SU-DHL-6 (cell line): ENCODE measurements at regions not wholly inside any gene's neighbourhood (a gene's known extent, or its start where the extent isn't known, plus 50 kb on each side); places are given as distances from the start of the nearest gene placed in this dataset.

ENCODE experiments used
- H2AFZ ChIP-seq: fragments of 200-600 bp; sonication (generic); 2 replicates; pipeline ENCODE4 v1.6.1; 2014; ENCODE audit warnings: low read depth, mild to moderate bottlenecking, moderate library complexity, mixed read lengths, antibody characterized with exemption, low read length; ENCODE audit not compliant: severe bottlenecking
- H3F3A ChIP-seq: fragments of 200-600 bp; shearing (Covaris generic); 2 replicates; pipeline ENCODE4 v1.6.0; 2016; ENCODE audit warnings: antibody characterized with exemption, mild to moderate bottlenecking; ENCODE audit not compliant: insufficient read depth
- H3K27ac ChIP-seq: fragments of 200-600 bp; sonication (generic); 2 replicates; pipeline ENCODE4 v1.5.1; 2016; ENCODE audit warnings: low read depth, mild to moderate bottlenecking, low read length, moderate library complexity, mixed read lengths
- H3K27me3 ChIP-seq: fragments of 200-600 bp; sonication (generic), shearing (Covaris generic); 2 replicates; pipeline ENCODE4 v1.6.0; 2014; ENCODE audit warnings: mild to moderate bottlenecking, low read length
- H3K36me3 ChIP-seq: fragments of 200-600 bp; sonication (generic); 2 replicates; pipeline ENCODE4 v1.6.1; 2014; ENCODE audit warnings: mild to moderate bottlenecking, low read length, mixed read lengths
- H3K4me2 ChIP-seq: fragments of 300-600, 200-600 bp; shearing (Covaris generic), sonication (generic); 2 replicates; pipeline ENCODE4 v1.6.0; 2014; ENCODE audit warnings: low read length, low read depth, mild to moderate bottlenecking; ENCODE audit not compliant: poor library complexity, severe bottlenecking
- H3K4me3 ChIP-seq: fragments of 200-600 bp; sonication (generic); 2 replicates; pipeline ENCODE4 v1.5.1; 2014; ENCODE audit warnings: antibody characterized with exemption, low read length, mild to moderate bottlenecking, mixed read lengths; ENCODE audit not compliant: insufficient read depth, poor library complexity, severe bottlenecking
- H3K79me2 ChIP-seq: fragments of 200-600 bp; sonication (generic); 2 replicates; pipeline ENCODE4 v1.6.1; 2014; ENCODE audit warnings: mild to moderate bottlenecking, low read length, moderate library complexity; ENCODE audit not compliant: insufficient read depth
- H3K9ac ChIP-seq: fragments of 200-600 bp; sonication (generic); 2 replicates; pipeline ENCODE4 v1.7.0; 2014; ENCODE audit warnings: mild to moderate bottlenecking, low read length
- H3K9me2 ChIP-seq: fragments of 200-600 bp; sonication (generic); replicated peaks from 2 replicates; pipeline ENCODE4 v1.6.1; 2014; ENCODE audit warnings: low read length; ENCODE audit not compliant: insufficient read depth
- H3K9me3 ChIP-seq: fragments of 200-600 bp; sonication (generic); 2 replicates; pipeline ENCODE4 v1.6.1; 2014; ENCODE audit warnings: low read length, mixed read lengths; ENCODE audit not compliant: insufficient read depth
- H4K20me1 ChIP-seq: fragments of 200-600 bp; sonication (generic); 2 replicates; pipeline ENCODE4 v1.6.1; 2014; ENCODE audit warnings: low read depth, mild to moderate bottlenecking, antibody characterized with exemption, low read length, moderate library complexity, mixed read lengths
- EZH2phosphoT487 ChIP-seq: fragments of 200-600 bp; sonication (generic), shearing (Covaris generic); conservative IDR thresholded peaks from 2 replicates; pipeline ENCODE4 v1.6.1; 2018; ENCODE audit warnings: mild to moderate bottlenecking, antibody characterized with exemption, low read length, moderate library complexity, mixed read lengths
- TF ChIP-seq, protein P1 (sequence below): fragments of 200-600 bp; sonication (generic); IDR thresholded peaks from one replicate; pipeline ENCODE4 v1.5.1; 2017; ENCODE audit warnings: antibody characterized with exemption, mild to moderate bottlenecking, low read length, moderate library complexity; ENCODE audit not compliant: insufficient read depth, poor library complexity, severe bottlenecking

DNA sequence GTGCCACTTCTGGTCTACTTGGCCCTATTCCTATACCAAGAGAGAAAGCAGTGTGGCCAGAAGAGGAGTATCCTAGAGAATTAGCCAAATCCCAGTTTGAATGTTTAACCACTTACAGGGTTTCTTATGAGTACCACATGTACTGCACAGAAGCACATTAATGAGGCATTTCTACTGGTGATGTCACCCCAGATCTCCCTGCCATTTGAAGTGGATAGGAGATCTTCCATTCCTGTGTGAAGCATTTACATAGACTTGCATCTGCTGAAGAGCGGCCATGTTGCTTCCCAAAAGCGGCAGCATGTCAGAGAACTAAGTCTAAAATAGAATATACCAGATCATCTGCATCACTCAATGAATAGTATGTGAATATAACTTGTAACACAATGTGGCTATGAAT lies 108.4 kb upstream of the TUSC7 start:
- no peaks in the 10 kb centered on the region for H3F3A ChIP-seq
- no peaks in the 10 kb centered on the region for H3K36me3 ChIP-seq
- no peaks in the 10 kb centered on the region for H4K20me1 ChIP-seq
- H3K4me3 ChIP-seq: no peak overlapping the region
- TF ChIP-seq, protein P1, sequence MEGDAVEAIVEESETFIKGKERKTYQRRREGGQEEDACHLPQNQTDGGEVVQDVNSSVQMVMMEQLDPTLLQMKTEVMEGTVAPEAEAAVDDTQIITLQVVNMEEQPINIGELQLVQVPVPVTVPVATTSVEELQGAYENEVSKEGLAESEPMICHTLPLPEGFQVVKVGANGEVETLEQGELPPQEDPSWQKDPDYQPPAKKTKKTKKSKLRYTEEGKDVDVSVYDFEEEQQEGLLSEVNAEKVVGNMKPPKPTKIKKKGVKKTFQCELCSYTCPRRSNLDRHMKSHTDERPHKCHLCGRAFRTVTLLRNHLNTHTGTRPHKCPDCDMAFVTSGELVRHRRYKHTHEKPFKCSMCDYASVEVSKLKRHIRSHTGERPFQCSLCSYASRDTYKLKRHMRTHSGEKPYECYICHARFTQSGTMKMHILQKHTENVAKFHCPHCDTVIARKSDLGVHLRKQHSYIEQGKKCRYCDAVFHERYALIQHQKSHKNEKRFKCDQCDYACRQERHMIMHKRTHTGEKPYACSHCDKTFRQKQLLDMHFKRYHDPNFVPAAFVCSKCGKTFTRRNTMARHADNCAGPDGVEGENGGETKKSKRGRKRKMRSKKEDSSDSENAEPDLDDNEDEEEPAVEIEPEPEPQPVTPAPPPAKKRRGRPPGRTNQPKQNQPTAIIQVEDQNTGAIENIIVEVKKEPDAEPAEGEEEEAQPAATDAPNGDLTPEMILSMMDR: no peak
- no peak for TF ChIP-seq EZH2phosphoT487
- no peak overlapping the region for H3K27ac ChIP-seq
- H3K27me3 ChIP-seq: no peaks in the 10 kb centered on the region
- H3K79me2 ChIP-seq: no peaks in the 10 kb centered on the region
- H3K9me2 ChIP-seq: no peaks in the 10 kb centered on the region
- H2AFZ ChIP-seq: no peak overlapping the region
- no peak overlapping the region for H3K9ac ChIP-seq
- no peak overlapping the region for H3K4me2 ChIP-seq
- H3K9me3 ChIP-seq: no peaks in the 10 kb centered on the region

DNA sequence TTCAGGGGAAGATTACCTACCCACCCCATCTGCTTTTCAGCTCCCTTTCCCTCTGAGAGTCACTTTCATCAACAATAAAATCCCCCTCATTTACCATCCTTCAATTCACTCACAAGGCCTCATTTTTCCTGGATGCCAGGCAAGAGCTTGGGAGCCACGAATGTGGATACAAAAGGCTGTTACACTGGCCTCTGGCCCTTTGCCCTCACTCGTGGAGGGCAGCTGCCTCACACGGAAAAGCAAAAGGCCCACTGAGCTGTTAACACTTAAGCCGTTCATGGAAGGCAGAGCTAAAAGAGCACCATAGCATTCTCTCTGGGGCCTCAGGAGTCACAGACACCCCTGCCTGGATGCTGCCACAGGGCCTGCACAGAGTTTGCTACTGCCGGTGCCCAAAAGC lies 102.4 kb upstream of the TUSC7 start:
- Histone ChIP-seq H2AFZ (no peak overlapping the region), H3K27me3 (no peaks in the 10 kb centered on the region), H3K4me3 (no peak overlapping the region), H3K79me2 (no peaks in the 10 kb centered on the region), H3F3A (no peaks in the 10 kb centered on the region), H3K9ac (no peak overlapping the region), H3K36me3 (no peaks in the 10 kb centered on the region), H4K20me1 (no peaks in the 10 kb centered on the region), H3K9me2 (no peaks in the 10 kb centered on the region), H3K4me2 (no peak overlapping the region), H3K9me3 (no peaks in the 10 kb centered on the region), H3K27ac (no peak overlapping the region)
- no peak for TF ChIP-seq EZH2phosphoT487
- TF ChIP-seq, protein P1: no peak

DNA sequence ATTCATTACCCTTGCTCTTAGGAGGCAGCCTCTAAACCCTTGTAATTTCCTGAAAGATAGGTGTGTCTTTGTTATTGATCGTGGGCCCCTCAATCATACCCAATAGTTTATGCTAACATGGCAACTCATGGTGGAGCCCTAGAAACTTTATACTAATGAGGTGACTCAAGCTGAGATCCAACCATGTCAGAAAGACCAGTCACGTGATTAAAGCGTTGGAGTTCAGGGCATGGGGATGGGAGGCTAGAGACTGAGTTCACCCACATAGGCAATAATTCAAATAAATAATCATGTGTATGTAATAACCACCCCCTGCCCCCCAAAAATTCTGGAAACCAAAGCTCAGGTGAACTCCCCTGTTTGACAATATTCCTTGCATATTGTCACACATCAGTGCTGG lies 99.5 kb upstream of the TUSC7 start:
- Histone ChIP-seq H3K4me3 (no peak overlapping the region), H3F3A (no peaks in the 10 kb centered on the region), H4K20me1 (no peaks in the 10 kb centered on the region), H3K9me3 (no peaks in the 10 kb centered on the region), H3K9ac (no peak overlapping the region), H3K4me2 (no peak overlapping the region), H3K9me2 (no peaks in the 10 kb centered on the region), H3K79me2 (no peaks in the 10 kb centered on the region), H3K27ac (no peak overlapping the region), H2AFZ (no peak overlapping the region), H3K36me3 (no peaks in the 10 kb centered on the region), H3K27me3 (no peaks in the 10 kb centered on the region)
- TF ChIP-seq, protein P1: no peak
- TF ChIP-seq EZH2phosphoT487: no peak

DNA sequence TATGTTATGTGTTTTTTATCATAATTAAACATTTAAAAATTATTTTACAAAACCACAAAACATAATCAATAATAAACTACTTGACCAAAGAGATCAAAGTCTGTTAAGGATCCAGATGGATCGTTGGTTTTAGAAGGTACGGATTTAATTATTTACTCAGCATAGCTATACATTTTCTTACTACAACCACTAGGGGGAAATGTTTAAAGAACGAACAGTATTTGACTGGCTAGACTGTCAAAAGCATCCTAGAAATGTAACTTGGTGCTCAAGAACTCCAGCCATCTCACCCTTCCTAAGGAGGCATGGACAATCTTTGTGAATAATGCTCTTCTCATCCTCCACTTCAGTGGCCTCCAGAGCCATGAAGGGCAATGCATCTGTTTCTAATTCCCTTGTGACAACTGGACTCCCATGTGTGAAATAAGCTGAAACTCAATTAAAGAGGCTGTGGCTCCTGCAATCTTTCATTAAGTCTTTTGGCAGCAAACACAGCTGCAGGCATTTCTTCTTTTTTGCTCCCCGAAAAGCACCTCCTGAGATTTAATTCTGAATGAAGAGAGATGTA lies 94.7 kb upstream of the TUSC7 start:
- Histone ChIP-seq H3K9ac (no peak overlapping the region), H3K27ac (no peak overlapping the region), H2AFZ (no peak overlapping the region), H3F3A (no peaks in the 10 kb centered on the region), H4K20me1 (no peaks in the 10 kb centered on the region), H3K9me2 (no peaks in the 10 kb centered on the region), H3K79me2 (no peaks in the 10 kb centered on the region), H3K36me3 (no peaks in the 10 kb centered on the region), H3K4me3 (no peak overlapping the region), H3K27me3 (no peaks in the 10 kb centered on the region), H3K9me3 (no peaks in the 10 kb centered on the region), H3K4me2 (no peak overlapping the region)
- TF ChIP-seq EZH2phosphoT487: no peak
- TF ChIP-seq, protein P1: no peak
